ENCODE measurements at regions not wholly inside any gene's neighbourhood (a gene's known extent, or its start where the extent isn't known, plus 50 kb on each side); places are given as distances from the start of the nearest gene placed in this dataset.

DNA sequence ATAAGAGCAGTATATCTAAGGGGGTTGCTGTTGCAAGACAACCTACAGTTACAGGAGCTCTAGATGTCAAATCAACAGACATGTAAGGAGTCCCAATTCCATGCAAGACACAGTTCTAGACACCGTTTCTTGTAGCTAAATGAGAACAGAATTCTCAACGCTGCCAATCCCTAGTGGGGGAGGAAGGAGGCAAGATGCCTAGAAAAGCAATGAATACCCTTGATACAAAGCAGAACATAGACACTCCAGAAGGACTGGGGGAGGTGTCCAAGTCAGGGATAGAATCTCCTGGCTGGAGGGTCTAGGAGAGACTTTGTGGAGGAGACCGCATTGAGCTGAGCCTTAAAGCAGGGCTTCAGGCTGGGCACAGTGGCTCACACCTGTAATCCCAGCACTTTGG, 280.2 kb downstream of the BUD13 start (continued):
- TF ChIP-seq BHLHE40 (IDR thresholded peaks at IDR 0.05; ENCODE audit: low read depth, low read length) = no peak
- no peak for TF ChIP-seq FOSL2 (IDR thresholded peaks at IDR 0.05)
- no peak for TF ChIP-seq FOSL2 (CRISPR knock-in tag; IDR thresholded peaks at IDR 0.05)
- TF ChIP-seq TP53 (CRISPR knock-in tag; IDR thresholded peaks at IDR 0.05) = no peak
- TF ChIP-seq, protein P1, sequence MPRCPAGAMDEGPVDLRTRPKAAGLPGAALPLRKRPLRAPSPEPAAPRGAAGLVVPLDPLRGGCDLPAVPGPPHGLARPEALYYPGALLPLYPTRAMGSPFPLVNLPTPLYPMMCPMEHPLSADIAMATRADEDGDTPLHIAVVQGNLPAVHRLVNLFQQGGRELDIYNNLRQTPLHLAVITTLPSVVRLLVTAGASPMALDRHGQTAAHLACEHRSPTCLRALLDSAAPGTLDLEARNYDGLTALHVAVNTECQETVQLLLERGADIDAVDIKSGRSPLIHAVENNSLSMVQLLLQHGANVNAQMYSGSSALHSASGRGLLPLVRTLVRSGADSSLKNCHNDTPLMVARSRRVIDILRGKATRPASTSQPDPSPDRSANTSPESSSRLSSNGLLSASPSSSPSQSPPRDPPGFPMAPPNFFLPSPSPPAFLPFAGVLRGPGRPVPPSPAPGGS (IDR thresholded peaks at IDR 0.05) = no peak

DNA sequence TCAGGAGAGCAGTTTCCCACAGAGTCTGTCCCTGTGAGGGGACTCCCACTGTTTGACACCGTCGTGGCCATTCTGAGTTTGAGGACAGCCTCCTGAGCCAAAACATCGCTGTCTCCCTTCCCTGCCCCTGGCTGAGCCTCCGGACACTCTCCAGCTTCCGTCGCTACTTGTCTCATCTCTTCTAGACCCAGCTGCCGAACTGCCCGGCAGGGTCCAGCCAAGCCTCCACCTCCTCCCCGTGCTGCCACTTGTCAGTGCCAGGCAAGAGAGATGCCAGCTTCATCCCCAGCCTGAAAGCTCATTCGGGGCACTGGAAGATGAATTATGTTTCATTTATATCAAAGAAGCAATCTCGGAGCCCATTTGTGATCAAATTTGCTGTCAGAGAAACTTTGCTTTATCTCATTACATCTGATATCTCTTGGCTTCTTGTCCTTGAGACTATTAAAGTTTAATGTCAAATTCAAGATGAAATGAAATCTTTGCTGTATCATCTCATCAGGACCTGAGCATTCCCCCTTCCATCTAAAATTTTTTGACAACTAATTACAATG, 283.9 kb downstream of the BUD13 start:
- 31% methylated on average over 11 of the region's 11 CpGs for WGBS (ENCODE audit: missing lambda C conversion rate)
- ATAC-seq (no peak), FAIRE-seq (no peak), DNase-seq (ENCODE audit: low read depth in 1 of 2, low spot score in 1 of 2) (no peak)
- no peaks in the 10 kb centered on the region for H3K9me3 ChIP-seq
- POLR2A ChIA-PET = no interaction called here
- TF ChIP-seq HOXB5 (CRISPR knock-in tag; IDR thresholded peaks at IDR 0.05) (no peak), HDAC2 (IDR thresholded peaks at IDR 0.05) (no peak), TP53 (CRISPR knock-in tag; IDR thresholded peaks at IDR 0.05) (no peak), EP300 (IDR thresholded peaks at IDR 0.05) (no peak), FOSL2 (IDR thresholded peaks at IDR 0.05) (no peak), FOSL2 (CRISPR knock-in tag; IDR thresholded peaks at IDR 0.05) (no peak), HOXA7 (CRISPR knock-in tag; IDR thresholded peaks at IDR 0.05) (no peak), JUN (IDR thresholded peaks at IDR 0.05) (no peak)
- no peak overlapping the region for H3K4me2 ChIP-seq
- no peaks in the 10 kb centered on the region for H3K4me1 ChIP-seq
- CTCF ChIA-PET = no interaction called here
- no peak overlapping the region for H3K4me3 ChIP-seq
- no peak overlapping the region for H3K27ac ChIP-seq

DNA sequence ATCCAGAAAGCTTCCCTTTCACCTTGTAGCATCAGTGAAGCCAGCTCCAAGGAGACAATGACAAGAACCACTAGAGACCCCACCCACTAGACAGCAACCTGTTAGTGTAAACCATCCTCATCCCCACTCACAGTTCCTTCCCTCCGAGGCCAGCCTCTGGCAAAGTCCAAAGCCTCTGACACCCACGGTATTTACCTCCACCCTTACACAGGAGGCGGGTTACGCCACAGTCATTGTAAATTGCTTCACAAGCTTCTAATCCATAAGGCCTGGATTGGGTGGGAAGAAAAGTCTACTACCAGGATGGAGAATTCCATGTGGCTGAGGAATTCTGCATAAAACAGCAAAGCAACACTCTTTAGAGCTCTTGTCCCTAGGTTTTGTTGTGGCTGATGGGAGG, 287.4 kb downstream of the BUD13 start:
- Histone ChIP-seq H3K4me1 (no peaks in the 10 kb centered on the region), H3K27ac (no peak overlapping the region), H3K4me3 (no peak overlapping the region), H3K9me3 (no peaks in the 10 kb centered on the region), H3K4me2 (no peak overlapping the region)
- CTCF ChIA-PET = interaction anchor here (1.2 kb wide), 1 partner anchor 13 kb away, joined by 4 read pairs; no protein-coding TSS in a partner anchor
- FAIRE-seq (no peak), ATAC-seq (no peak), DNase-seq (ENCODE audit: low read depth in 1 of 2, low spot score in 1 of 2) (no peak)
- WGBS (ENCODE audit: missing lambda C conversion rate) = 6% methylated on average over 4 of the region's 4 CpGs
- POLR2A ChIA-PET = no interaction called here
- no peak for TF ChIP-seq HEYL (CRISPR knock-in tag; IDR thresholded peaks at IDR 0.05)
- no peak for TF ChIP-seq FOSB (CRISPR knock-in tag; IDR thresholded peaks at IDR 0.05)
- TF ChIP-seq TP53 (CRISPR knock-in tag; IDR thresholded peaks at IDR 0.05) = no peak
- TF ChIP-seq ZSCAN20 (CRISPR knock-in tag; IDR thresholded peaks at IDR 0.05) = no peak
- no peak for TF ChIP-seq MYC (IDR thresholded peaks at IDR 0.05; ENCODE audit: borderline replicate concordance, low read length)
- TF ChIP-seq ZNF302 (CRISPR knock-in tag; IDR thresholded peaks at IDR 0.05) = no peak
- TF ChIP-seq FOSL2 (IDR thresholded peaks at IDR 0.05) = no peak
- no peak for TF ChIP-seq FOSL2 (CRISPR knock-in tag; IDR thresholded peaks at IDR 0.05)
- no peak for TF ChIP-seq FOXS1 (CRISPR knock-in tag; IDR thresholded peaks at IDR 0.05)

DNA sequence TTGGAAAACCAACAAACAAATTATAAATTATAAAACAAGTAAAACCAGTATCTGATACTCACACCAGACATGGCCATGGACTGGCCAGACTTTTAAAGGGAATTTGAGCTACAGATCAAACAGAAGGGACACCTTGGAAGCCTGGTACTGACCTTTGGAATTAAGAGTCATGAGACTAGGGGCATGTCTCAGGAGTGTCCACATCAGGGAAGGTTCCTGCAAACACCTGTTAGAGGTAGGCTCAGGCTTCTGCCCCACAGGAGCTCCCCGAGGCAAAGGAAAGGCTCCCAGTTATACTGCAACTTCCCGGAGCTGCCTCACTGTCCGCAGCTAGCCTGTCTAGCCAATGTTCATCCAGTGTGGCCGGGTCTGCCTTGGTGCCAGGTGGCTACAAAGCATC, 290.1 kb downstream of the BUD13 start:
- Histone ChIP-seq H3K27ac (no peak overlapping the region), H3K4me3 (no peak overlapping the region), H3K9me3 (no peaks in the 10 kb centered on the region), H3K4me2 (no peak overlapping the region), H3K4me1 (no peaks in the 10 kb centered on the region)
- ATAC-seq = no peak
- CTCF ChIA-PET = interaction anchor here (0.9 to 1.2 kb wide), 2 partner anchors 17 to 208 kb away, joined by 3 to 4 read pairs; no protein-coding TSS in a partner anchor
- DNase-seq (ENCODE audit: low read depth in 1 of 2, low spot score in 1 of 2) = no peak
- WGBS (ENCODE audit: missing lambda C conversion rate) = 6% methylated on average over 4 of the region's 4 CpGs
- POLR2A ChIA-PET = no interaction called here
- FAIRE-seq = no peak
- no peak for TF ChIP-seq EHMT2 (IDR thresholded peaks at IDR 0.05; ENCODE audit: low read depth)
- TF ChIP-seq HOXA7 (CRISPR knock-in tag; IDR thresholded peaks at IDR 0.05) = no peak
- no peak for TF ChIP-seq KDM1A (IDR thresholded peaks at IDR 0.05; ENCODE audit: low read depth)
- TF ChIP-seq, protein P2, sequence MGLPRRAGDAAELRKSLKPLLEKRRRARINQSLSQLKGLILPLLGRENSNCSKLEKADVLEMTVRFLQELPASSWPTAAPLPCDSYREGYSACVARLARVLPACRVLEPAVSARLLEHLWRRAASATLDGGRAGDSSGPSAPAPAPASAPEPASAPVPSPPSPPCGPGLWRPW (IDR thresholded peaks at IDR 0.05) = no peak
- TF ChIP-seq ZSCAN20 (CRISPR knock-in tag; IDR thresholded peaks at IDR 0.05) = no peak
- TF ChIP-seq, protein P3, sequence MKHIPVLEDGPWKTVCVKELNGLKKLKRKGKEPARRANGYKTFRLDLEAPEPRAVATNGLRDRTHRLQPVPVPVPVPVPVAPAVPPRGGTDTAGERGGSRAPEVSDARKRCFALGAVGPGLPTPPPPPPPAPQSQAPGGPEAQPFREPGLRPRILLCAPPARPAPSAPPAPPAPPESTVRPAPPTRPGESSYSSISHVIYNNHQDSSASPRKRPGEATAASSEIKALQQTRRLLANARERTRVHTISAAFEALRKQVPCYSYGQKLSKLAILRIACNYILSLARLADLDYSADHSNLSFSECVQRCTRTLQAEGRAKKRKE (CRISPR knock-in tag; IDR thresholded peaks at IDR 0.05; ENCODE audit: low read depth) = no peak
- TF ChIP-seq FOXS1 (CRISPR knock-in tag; IDR thresholded peaks at IDR 0.05) = no peak
- no peak for TF ChIP-seq HOXB5 (CRISPR knock-in tag; IDR thresholded peaks at IDR 0.05)
- TF ChIP-seq CHD4 (IDR thresholded peaks at IDR 0.05; ENCODE audit: borderline replicate concordance) = no peak
- no peak for TF ChIP-seq MAFK (IDR thresholded peaks at IDR 0.05; ENCODE audit: partially characterized antibody)
- no peak for TF ChIP-seq JUNB (IDR thresholded peaks at IDR 0.05)
- TF ChIP-seq, protein P4, sequence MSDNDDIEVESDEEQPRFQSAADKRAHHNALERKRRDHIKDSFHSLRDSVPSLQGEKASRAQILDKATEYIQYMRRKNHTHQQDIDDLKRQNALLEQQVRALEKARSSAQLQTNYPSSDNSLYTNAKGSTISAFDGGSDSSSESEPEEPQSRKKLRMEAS (IDR thresholded peaks at IDR 0.05) = no peak
- TF ChIP-seq, protein P5, sequence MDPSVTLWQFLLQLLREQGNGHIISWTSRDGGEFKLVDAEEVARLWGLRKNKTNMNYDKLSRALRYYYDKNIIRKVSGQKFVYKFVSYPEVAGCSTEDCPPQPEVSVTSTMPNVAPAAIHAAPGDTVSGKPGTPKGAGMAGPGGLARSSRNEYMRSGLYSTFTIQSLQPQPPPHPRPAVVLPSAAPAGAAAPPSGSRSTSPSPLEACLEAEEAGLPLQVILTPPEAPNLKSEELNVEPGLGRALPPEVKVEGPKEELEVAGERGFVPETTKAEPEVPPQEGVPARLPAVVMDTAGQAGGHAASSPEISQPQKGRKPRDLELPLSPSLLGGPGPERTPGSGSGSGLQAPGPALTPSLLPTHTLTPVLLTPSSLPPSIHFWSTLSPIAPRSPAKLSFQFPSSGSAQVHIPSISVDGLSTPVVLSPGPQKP (IDR thresholded peaks at IDR 0.05; ENCODE audit: low read depth, low read length) = no peak
